ENCODE measurements at regions not wholly inside any gene's neighbourhood (a gene's known extent, or its start where the extent isn't known, plus 50 kb on each side); places are given as distances from the start of the nearest gene placed in this dataset.

- TF ChIP-seq CTCF (IDR thresholded peaks at IDR 0.05) = no peak
- no peak for TF ChIP-seq EZH2phosphoT487 (IDR thresholded peaks at IDR 0.05; ENCODE audit: borderline replicate concordance, low read depth)
- no peak for TF ChIP-seq POLR2AphosphoS5 (IDR thresholded peaks at IDR 0.05; ENCODE audit: low read depth, low read length)
Measured at GRCh38 chr3:161161603-161162002, 56.5 kb upstream of the B3GALNT1 start.
